B cell (primary cell): ENCODE measurements at regions not wholly inside any gene's neighbourhood (a gene's known extent, or its start where the extent isn't known, plus 50 kb on each side); places are given as distances from the start of the nearest gene placed in this dataset.

ENCODE experiments used
- ATAC-seq: fragments of 200-7000 bp; cut with Tn5 transposase; one replicate; pipeline ENCODE4 v1.10.0; 2021; ENCODE audit warnings: low read depth, mild to moderate bottlenecking, moderate number of reproducible peaks, moderate library complexity
- CTCF ChIA-PET: fragments of 350-600 bp; sonication (Branson Sonifier 250); formaldehyde crosslinking; loops from one replicate; lab custom pipeline; 2021; ENCODE audit warnings: antibody characterized with exemption, inconsistent platforms; lab: Charles Lee
- POLR2A ChIA-PET: fragments of 350-600 bp; sonication (Branson Sonifier 250); formaldehyde crosslinking; loops from one replicate; lab custom pipeline; 2021; ENCODE audit warnings: antibody characterized with exemption; lab: Charles Lee
- DNase-seq: peaks from one replicate; pipeline ENCODE4 v3.0.0; 2013
- H2AFZ ChIP-seq: 2 replicates; pipeline ENCODE4 v1.6.1; 2012; ENCODE audit warnings: mild to moderate bottlenecking, low read depth, low read length; ENCODE audit not compliant: insufficient read depth, poor library complexity, severe bottlenecking
- H3K27ac ChIP-seq, 2 donors: 1 replicate in 1 of 2; 2 replicates in 1 of 2; pipeline ENCODE4 v1.5.1; 2012 to 2013; ENCODE audit warnings: low read length in 2 of 2, mild to moderate bottlenecking in 2 of 2, moderate library complexity in 1 of 2
- H3K27me3 ChIP-seq, 4 experiments: fragments of 200-600 bp in 1 of 4; sonication (generic) in 1 of 4; replicated peaks in 1 of 4; 1 replicate in 2 of 4; 2 replicates in 2 of 4; pipeline versions ENCODE4 v1.6.1 to v1.7.0; 2013 to 2016; ENCODE audit warnings: low read length in 3 of 4, mild to moderate bottlenecking in 2 of 4, mixed read lengths in 1 of 4, moderate library complexity in 1 of 4; ENCODE audit not compliant: insufficient read depth in 4 of 4, control insufficient read depth in 3 of 4; ENCODE audit errors: control extremely low read depth in 1 of 4
- H3K36me3 ChIP-seq, 2 experiments: replicated peaks in 1 of 2; 1 replicate in 1 of 2; 2 replicates in 1 of 2; pipeline versions ENCODE4 v1.6.1 to v1.7.1; 2013; ENCODE audit warnings: low read length in 1 of 2; ENCODE audit not compliant: insufficient read depth in 2 of 2, control insufficient read depth in 1 of 2; ENCODE audit errors: control extremely low read depth in 1 of 2, extremely low read depth in 1 of 2
- H3K4me1 ChIP-seq, 2 donors: fragments of 200-600 bp in 1 of 2; sonication (generic) in 1 of 2; 1 replicate in 1 of 2; 2 replicates in 1 of 2; pipeline versions ENCODE4 v1.5.1 to v1.6.1; 2013 to 2017; ENCODE audit warnings: low read length in 2 of 2; ENCODE audit not compliant: control insufficient read depth in 2 of 2, insufficient read depth in 2 of 2
- H3K4me2 ChIP-seq: replicated peaks from 2 replicates; pipeline ENCODE3; 2012; ENCODE audit warnings: mild to moderate bottlenecking, low read depth, low read length; ENCODE audit not compliant: poor library complexity, severe bottlenecking
- H3K4me3 ChIP-seq, 5 experiments: fragments of 200-600 bp in 1 of 5; sonication (generic) in 1 of 5; 1 replicate in 3 of 5; 2 replicates in 2 of 5; pipeline versions ENCODE4 v1.5.1 to v1.7.0; 2011 to 2016; ENCODE audit warnings: low read length in 4 of 5, mild to moderate bottlenecking in 4 of 5, low read depth in 2 of 5, control low read depth in 1 of 5, moderate library complexity in 1 of 5; ENCODE audit not compliant: insufficient read depth in 1 of 5; ENCODE audit errors: control extremely low read depth in 1 of 5, extremely low read depth in 1 of 5
- H3K79me2 ChIP-seq: fragments of 200-600 bp; sonication (generic); one replicate; pipeline ENCODE4 v1.6.0; 2016; ENCODE audit warnings: low read length; ENCODE audit not compliant: control insufficient read depth, insufficient read depth
- H3K9ac ChIP-seq: fragments of 200-600 bp; sonication (generic); 2 replicates; pipeline ENCODE4 v1.6.1; 2017; ENCODE audit warnings: mild to moderate bottlenecking, low read length, moderate library complexity
- H3K9me3 ChIP-seq, 3 donors: one replicate each; pipeline versions ENCODE4 v1.6.1 to v1.7.1; 2013; ENCODE audit warnings: low read length in 2 of 3; ENCODE audit not compliant: control insufficient read depth in 2 of 3, insufficient read depth in 1 of 3; ENCODE audit errors: control extremely low read depth in 1 of 3
- H4K20me1 ChIP-seq: 2 replicates; pipeline ENCODE4 v1.6.0; 2012; ENCODE audit warnings: mild to moderate bottlenecking, low read length; ENCODE audit not compliant: insufficient read depth, control insufficient read depth, poor library complexity, severe bottlenecking
- H3K27ac Mint-ChIP-seq: one replicate; pipeline ENCODE4 v1.8.0; 2021; ENCODE audit warnings: mixed read lengths
- H3K27me3 Mint-ChIP-seq: one replicate; pipeline ENCODE4 v1.8.0; 2021; ENCODE audit warnings: mixed read lengths
- H3K4me1 Mint-ChIP-seq: one replicate; pipeline ENCODE4 v1.8.0; 2021; ENCODE audit warnings: mixed read lengths
- H3K4me3 Mint-ChIP-seq: one replicate; pipeline ENCODE4 v1.8.0; 2021; ENCODE audit warnings: mixed read lengths
- H3K9me3 Mint-ChIP-seq: one replicate; pipeline ENCODE4 v1.8.0; 2022; ENCODE audit warnings: mixed read lengths; ENCODE audit not compliant: insufficient read depth
- EZH2 ChIP-seq: IDR thresholded peaks from 2 replicates; pipeline ENCODE4 v1.6.1; 2012; ENCODE audit warnings: borderline replicate concordance, low read depth, mild to moderate bottlenecking, moderate library complexity, low read length; ENCODE audit not compliant: insufficient read depth, poor library complexity, severe bottlenecking
- WGBS: methylation state at CpG from one replicate; pipeline ENCODE4 v1.1.5; 2013; ENCODE audit warnings: missing lambda C conversion rate; ENCODE audit not compliant: insufficient coverage; 5-methylcytosine and 5-hydroxymethylcytosine counted together
- intact Hi-C: fragments of 100-400 bp; cut with micrococcal nuclease; formaldehyde crosslinking; loops from one replicate; pipeline ENCODE4 v1.10.0; 2022
- TF ChIP-seq, protein P1 (sequence below): fragments of 200-600 bp; IDR thresholded peaks from one replicate; pipeline ENCODE4 v1.8.0; 2022; ENCODE audit warnings: antibody characterized with exemption, mild to moderate bottlenecking

- no CpG with 5 or more reads among the region's 1 CpG for WGBS
- Mint-ChIP-seq H3K4me1 (no peaks in the 10 kb centered on the region), H3K9me3 (peaks cover 5% of the 10 kb centered on the region), H3K27me3 (no peaks in the 10 kb centered on the region), H3K27ac (no peak overlapping the region), H3K4me3 (no peak overlapping the region)
- no peak overlapping the region for H3K4me2 ChIP-seq
- no peak for TF ChIP-seq EZH2
- TF ChIP-seq, protein P1, sequence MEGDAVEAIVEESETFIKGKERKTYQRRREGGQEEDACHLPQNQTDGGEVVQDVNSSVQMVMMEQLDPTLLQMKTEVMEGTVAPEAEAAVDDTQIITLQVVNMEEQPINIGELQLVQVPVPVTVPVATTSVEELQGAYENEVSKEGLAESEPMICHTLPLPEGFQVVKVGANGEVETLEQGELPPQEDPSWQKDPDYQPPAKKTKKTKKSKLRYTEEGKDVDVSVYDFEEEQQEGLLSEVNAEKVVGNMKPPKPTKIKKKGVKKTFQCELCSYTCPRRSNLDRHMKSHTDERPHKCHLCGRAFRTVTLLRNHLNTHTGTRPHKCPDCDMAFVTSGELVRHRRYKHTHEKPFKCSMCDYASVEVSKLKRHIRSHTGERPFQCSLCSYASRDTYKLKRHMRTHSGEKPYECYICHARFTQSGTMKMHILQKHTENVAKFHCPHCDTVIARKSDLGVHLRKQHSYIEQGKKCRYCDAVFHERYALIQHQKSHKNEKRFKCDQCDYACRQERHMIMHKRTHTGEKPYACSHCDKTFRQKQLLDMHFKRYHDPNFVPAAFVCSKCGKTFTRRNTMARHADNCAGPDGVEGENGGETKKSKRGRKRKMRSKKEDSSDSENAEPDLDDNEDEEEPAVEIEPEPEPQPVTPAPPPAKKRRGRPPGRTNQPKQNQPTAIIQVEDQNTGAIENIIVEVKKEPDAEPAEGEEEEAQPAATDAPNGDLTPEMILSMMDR, result no peak
- no peaks in the 10 kb centered on the region for H3K36me3 ChIP-seq
- H3K4me3 ChIP-seq, result no peak overlapping the region
- H3K27me3 ChIP-seq, result no peaks in the 10 kb centered on the region
- ATAC-seq (no peak), DNase-seq (no peak)
- no peak overlapping the region for H3K27ac ChIP-seq
- intact Hi-C loops, result no loop called here
- H3K79me2 ChIP-seq, result no peaks in the 10 kb centered on the region
- peaks cover 0 to 3% (median 0%) of the 10 kb centered on the region in 3 donors for H3K9me3 ChIP-seq
- POLR2A ChIA-PET, result no interaction called here
- H3K4me1 ChIP-seq, result no peaks in the 10 kb centered on the region
- H3K9ac ChIP-seq, result no peak overlapping the region
- H2AFZ ChIP-seq, result no peak overlapping the region
- no peaks in the 10 kb centered on the region for H4K20me1 ChIP-seq
- CTCF ChIA-PET, result no interaction called here
Measured at GRCh38 chr2:117523711-117524238, 290.7 kb upstream of the DDX18 start.

- H3K27me3 Mint-ChIP-seq, result no peaks in the 10 kb centered on the region
- H3K27ac ChIP-seq, result no peak overlapping the region
- WGBS, result 67% methylated on average over 1 of the region's 2 CpGs
- peaks cover 9% of the 10 kb centered on the region for H3K9me3 Mint-ChIP-seq
- DNase-seq (no peak), ATAC-seq (no peak)
- no peaks in the 10 kb centered on the region for H4K20me1 ChIP-seq
- no peak overlapping the region for H3K4me3 ChIP-seq
- H3K9me3 ChIP-seq, result peaks cover 0 to 18% (median 0%) of the 10 kb centered on the region in 3 donors
- H3K4me3 Mint-ChIP-seq, result no peak overlapping the region
- no peaks in the 10 kb centered on the region for H3K4me1 ChIP-seq
- no peak overlapping the region for H3K27ac Mint-ChIP-seq
- no peak overlapping the region for H2AFZ ChIP-seq
- TF ChIP-seq, protein P1, result no peak
- no peak for TF ChIP-seq EZH2
- no peaks in the 10 kb centered on the region for H3K36me3 ChIP-seq
- no peak overlapping the region for H3K4me2 ChIP-seq
- ChIA-PET CTCF (no interaction called here), POLR2A (no interaction called here)
- H3K27me3 ChIP-seq, result no peaks in the 10 kb centered on the region
- H3K9ac ChIP-seq, result no peak overlapping the region
- H3K4me1 Mint-ChIP-seq, result no peaks in the 10 kb centered on the region
- intact Hi-C loops, result no loop called here
- no peaks in the 10 kb centered on the region for H3K79me2 ChIP-seq
Measured at GRCh38 chr2:117536139-117536538, 278.4 kb upstream of the DDX18 start.
